ENCODE measurements at regions not wholly inside any gene's neighbourhood (a gene's known extent, or its start where the extent isn't known, plus 50 kb on each side); places are given as distances from the start of the nearest gene placed in this dataset.

DNA sequence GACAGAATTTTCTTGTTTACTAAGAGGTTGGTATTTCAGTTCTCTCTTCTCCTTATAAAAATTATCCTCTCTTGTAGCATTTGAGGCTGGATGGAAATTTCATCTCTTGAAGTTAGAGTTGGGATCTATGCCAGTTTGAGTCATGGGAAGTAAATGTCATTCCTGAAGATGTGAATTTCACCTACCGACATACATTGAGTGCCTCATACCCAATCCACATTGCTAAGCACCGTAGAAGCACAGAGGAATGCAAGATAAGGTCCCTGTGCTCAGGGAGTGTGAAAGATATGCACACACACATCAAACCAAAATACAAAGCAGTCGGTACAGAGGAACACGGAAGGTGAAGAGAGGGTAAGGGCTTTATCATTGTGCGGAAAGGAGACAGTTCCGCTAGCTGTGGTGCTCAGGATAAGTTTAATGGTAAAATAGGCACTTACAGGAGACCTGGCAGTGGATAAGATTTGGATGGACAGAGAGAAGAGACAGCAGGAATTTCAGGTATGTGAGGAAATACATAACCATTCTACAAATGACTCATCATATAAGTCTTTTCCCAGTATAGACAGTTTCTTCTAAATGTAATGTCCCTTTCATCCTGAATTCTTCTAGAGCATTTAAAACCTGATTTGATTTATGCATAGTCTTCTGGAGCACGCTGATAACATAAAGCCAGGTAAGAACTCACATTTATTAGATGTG lies 205.3 kb upstream of the ST6GAL2 start:
- Histone ChIP-seq H3K27me3 (no peaks in the 10 kb centered on the region), H3K36me3 (no peaks in the 10 kb centered on the region), H3K4me1 (no peaks in the 10 kb centered on the region), H3K4me3 (no peak overlapping the region), H3K9me3 (no peaks in the 10 kb centered on the region), H3K27ac (no peak overlapping the region)
- DNase-seq = no peak
- no peak for ATAC-seq (ENCODE audit: low FRiP score in 2 of 2)
- 60% methylated on average over 7 of the region's 7 CpGs for WGBS, 2 donors
- TF ChIP-seq EP300 (IDR thresholded peaks at IDR 0.05) = no peak
- TF ChIP-seq POLR2AphosphoS5 (IDR thresholded peaks at IDR 0.05) = no peak

DNA sequence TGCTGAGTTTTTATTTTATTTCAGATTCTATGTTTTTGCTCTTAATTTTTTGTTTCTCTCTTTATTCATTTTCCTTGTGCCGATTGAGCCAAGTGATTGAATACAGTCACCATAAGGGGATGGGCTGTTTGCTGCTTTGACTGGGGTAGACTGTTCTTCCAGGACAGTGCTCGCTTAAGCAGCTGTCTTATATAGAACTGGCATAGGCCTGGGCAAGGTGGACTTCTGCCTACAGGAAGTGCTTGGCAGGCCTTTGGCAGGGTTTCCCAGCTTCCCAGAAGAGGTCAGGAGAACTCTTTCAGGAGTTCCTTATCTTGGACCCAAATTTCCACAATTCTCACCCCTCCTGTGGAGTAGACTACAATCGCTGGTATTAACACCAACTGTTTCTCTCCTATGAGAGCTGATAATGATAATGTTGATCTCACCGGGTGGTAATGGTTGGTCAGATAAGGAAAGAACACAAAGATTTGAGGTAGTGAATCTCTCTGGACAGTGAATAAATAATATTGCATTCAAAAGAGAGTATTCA lies 207.5 kb upstream of the ST6GAL2 start:
- WGBS, 2 donors = 84 to 85% methylated on average over 4 of the region's 4 CpGs
- Histone ChIP-seq H3K4me1 (no peaks in the 10 kb centered on the region), H3K27me3 (no peaks in the 10 kb centered on the region), H3K9me3 (no peaks in the 10 kb centered on the region), H3K27ac (no peak overlapping the region), H3K4me3 (no peak overlapping the region), H3K36me3 (no peaks in the 10 kb centered on the region)
- no peak for DNase-seq
- ATAC-seq (ENCODE audit: low FRiP score in 2 of 2) = no peak
- TF ChIP-seq POLR2A (IDR thresholded peaks at IDR 0.05) (no peak), EP300 (IDR thresholded peaks at IDR 0.05) (no peak), POLR2AphosphoS5 (IDR thresholded peaks at IDR 0.05) (no peak)
- TF ChIP-seq, protein P1, sequence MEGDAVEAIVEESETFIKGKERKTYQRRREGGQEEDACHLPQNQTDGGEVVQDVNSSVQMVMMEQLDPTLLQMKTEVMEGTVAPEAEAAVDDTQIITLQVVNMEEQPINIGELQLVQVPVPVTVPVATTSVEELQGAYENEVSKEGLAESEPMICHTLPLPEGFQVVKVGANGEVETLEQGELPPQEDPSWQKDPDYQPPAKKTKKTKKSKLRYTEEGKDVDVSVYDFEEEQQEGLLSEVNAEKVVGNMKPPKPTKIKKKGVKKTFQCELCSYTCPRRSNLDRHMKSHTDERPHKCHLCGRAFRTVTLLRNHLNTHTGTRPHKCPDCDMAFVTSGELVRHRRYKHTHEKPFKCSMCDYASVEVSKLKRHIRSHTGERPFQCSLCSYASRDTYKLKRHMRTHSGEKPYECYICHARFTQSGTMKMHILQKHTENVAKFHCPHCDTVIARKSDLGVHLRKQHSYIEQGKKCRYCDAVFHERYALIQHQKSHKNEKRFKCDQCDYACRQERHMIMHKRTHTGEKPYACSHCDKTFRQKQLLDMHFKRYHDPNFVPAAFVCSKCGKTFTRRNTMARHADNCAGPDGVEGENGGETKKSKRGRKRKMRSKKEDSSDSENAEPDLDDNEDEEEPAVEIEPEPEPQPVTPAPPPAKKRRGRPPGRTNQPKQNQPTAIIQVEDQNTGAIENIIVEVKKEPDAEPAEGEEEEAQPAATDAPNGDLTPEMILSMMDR (IDR thresholded peaks at IDR 0.05) = no peak

DNA sequence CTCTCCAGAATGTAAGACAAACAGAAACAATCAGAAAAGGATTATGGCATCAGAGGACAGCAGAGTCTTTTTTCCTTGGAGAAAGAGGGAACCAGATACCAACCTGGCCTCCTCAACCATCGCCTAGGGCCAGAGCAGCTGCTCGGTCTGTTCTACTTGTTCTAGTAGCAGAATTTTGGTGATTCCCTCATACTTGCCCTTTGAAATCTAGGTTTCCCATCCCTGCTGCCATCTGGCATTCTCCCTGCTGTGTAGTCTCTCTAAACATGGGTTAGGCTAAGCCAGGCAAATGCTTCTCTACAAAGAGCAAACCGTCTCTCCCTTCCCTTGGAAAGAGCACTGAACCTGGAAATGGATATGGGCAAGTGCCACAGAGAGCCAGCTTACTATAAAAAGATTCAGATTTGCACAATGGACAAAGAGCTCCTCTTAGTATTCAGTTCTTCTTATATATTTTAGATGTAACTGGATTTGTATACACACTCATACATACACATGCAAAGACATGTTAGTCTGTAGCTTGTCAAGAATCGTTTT lies 208.6 kb upstream of the ST6GAL2 start:
- Histone ChIP-seq H3K4me3 (no peak overlapping the region), H3K27ac (no peak overlapping the region), H3K27me3 (no peaks in the 10 kb centered on the region), H3K36me3 (no peaks in the 10 kb centered on the region), H3K9me3 (no peaks in the 10 kb centered on the region), H3K4me1 (no peaks in the 10 kb centered on the region)
- ATAC-seq (ENCODE audit: low FRiP score in 2 of 2) (no peak), DNase-seq (no peak)
- 77 to 81% methylated on average over 4 of the region's 4 CpGs for WGBS, 2 donors
- no peak for TF ChIP-seq POLR2A (IDR thresholded peaks at IDR 0.05)
- TF ChIP-seq EP300 (IDR thresholded peaks at IDR 0.05) = no peak
- TF ChIP-seq POLR2AphosphoS5 (IDR thresholded peaks at IDR 0.05) = no peak
- TF ChIP-seq, protein P1 (IDR thresholded peaks at IDR 0.05) = no peak

- WGBS, 2 donors = 89 to 94% methylated on average over 6 to 8 of the region's 8 CpGs
- Histone ChIP-seq H3K4me1 (no peaks in the 10 kb centered on the region), H3K27me3 (no peaks in the 10 kb centered on the region), H3K27ac (no peak overlapping the region), H3K36me3 (no peaks in the 10 kb centered on the region), H3K4me3 (no peak overlapping the region), H3K9me3 (peaks cover 0 to 4% (median 0%) of the 10 kb centered on the region in 4 donors)
- ATAC-seq (ENCODE audit: low FRiP score in 2 of 2) = no peak
- no peak for DNase-seq
- TF ChIP-seq POLR2A (IDR thresholded peaks at IDR 0.05) = no peak
- TF ChIP-seq, protein P1 (IDR thresholded peaks at IDR 0.05) = no peak
- no peak for TF ChIP-seq POLR2AphosphoS5 (IDR thresholded peaks at IDR 0.05)
- no peak for TF ChIP-seq EP300 (IDR thresholded peaks at IDR 0.05)
Observed at GRCh38 chr2:107102176-107102575, 216.2 kb upstream of the ST6GAL2 start.

DNA sequence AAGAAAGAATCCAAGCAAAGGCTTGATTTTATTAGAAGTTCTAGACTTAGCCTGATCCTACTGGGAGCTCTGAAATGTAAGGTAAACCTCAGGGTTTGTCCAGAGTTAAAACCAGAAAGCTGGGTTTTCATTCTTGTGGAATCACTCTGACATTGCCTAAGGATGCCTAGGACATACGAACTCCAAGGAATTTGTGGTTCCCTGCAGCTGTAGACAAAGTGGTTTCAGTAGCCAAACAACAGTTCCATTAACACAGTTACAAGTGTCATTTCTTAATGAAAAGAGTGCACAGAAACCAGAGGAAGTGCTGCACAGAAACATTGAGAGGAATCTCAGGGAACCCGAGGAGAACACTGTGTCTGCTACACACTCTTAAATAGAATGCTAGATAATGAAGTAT lies 221.4 kb upstream of the ST6GAL2 start:
- TF ChIP-seq EP300 (IDR thresholded peaks at IDR 0.05) (no peak), POLR2AphosphoS5 (IDR thresholded peaks at IDR 0.05) (no peak), POLR2A (IDR thresholded peaks at IDR 0.05) (no peak)
- TF ChIP-seq, protein P1 (IDR thresholded peaks at IDR 0.05) = no peak

More for the DNA sequence above, 221.4 kb upstream of the ST6GAL2 start:
- no peaks in the 10 kb centered on the region for H3K36me3 ChIP-seq
- no peak overlapping the region for H3K4me3 ChIP-seq
- H3K9me3 ChIP-seq = peaks cover 0 to 4% (median 0%) of the 10 kb centered on the region in 4 donors
- H3K4me1 ChIP-seq = no peaks in the 10 kb centered on the region
- no peak for DNase-seq
- ATAC-seq (ENCODE audit: low FRiP score in 2 of 2) = no peak
- H3K27ac ChIP-seq = no peak overlapping the region
- H3K27me3 ChIP-seq = no peaks in the 10 kb centered on the region
- WGBS, 2 donors = 52 to 60% methylated on average over 2 of the region's 2 CpGs

Measured in upper lobe of left lung (tissue), 6 donors.